Loucy (cell line): ENCODE measurements at regions not wholly inside any gene's neighbourhood (a gene's known extent, or its start where the extent isn't known, plus 50 kb on each side); places are given as distances from the start of the nearest gene placed in this dataset.

Experiments
- H2AFZ ChIP-seq: fragments of 200-600 bp; sonication (generic); 2 replicates; pipeline ENCODE4 v1.6.0; 2016; ENCODE audit warnings: antibody characterized with exemption, mild to moderate bottlenecking, low read length, moderate library complexity
- H3F3A ChIP-seq: fragments of 200-600 bp; 2 replicates; pipeline ENCODE4 v1.6.0; 2016; ENCODE audit warnings: antibody characterized with exemption, low read depth, mild to moderate bottlenecking
- H3K27me3 ChIP-seq: fragments of 200-600 bp; sonication (generic); 2 replicates; pipeline ENCODE4 v1.6.1; 2014; ENCODE audit warnings: low read length, mild to moderate bottlenecking; ENCODE audit not compliant: insufficient read depth, poor library complexity, severe bottlenecking
- H3K36me3 ChIP-seq: fragments of 200-600 bp; sonication (generic); 2 replicates; pipeline ENCODE4 v1.6.1; 2016; ENCODE audit warnings: low read length; ENCODE audit not compliant: insufficient read depth
- H3K4me1 ChIP-seq: fragments of 200-600 bp; sonication (generic); 2 replicates; pipeline ENCODE4 v1.5.1; 2014; ENCODE audit warnings: low read length, mild to moderate bottlenecking; ENCODE audit not compliant: insufficient read depth, poor library complexity, severe bottlenecking
- H3K4me2 ChIP-seq: fragments of 200-600 bp; sonication (generic); 2 replicates; pipeline ENCODE4 v1.6.0; 2014; ENCODE audit warnings: antibody characterized with exemption, low read length, low read depth, mild to moderate bottlenecking; ENCODE audit not compliant: poor library complexity, severe bottlenecking
- H3K4me3 ChIP-seq: fragments of 200-600 bp; sonication (generic); 2 replicates; pipeline ENCODE4 v1.5.1; 2014; ENCODE audit warnings: low read length, mild to moderate bottlenecking, mixed read lengths; ENCODE audit not compliant: poor library complexity, severe bottlenecking
- H3K79me2 ChIP-seq: fragments of 200-600 bp; sonication (generic); 2 replicates; pipeline ENCODE4 v1.6.1; 2014; ENCODE audit warnings: low read length; ENCODE audit not compliant: insufficient read depth
- H3K9ac ChIP-seq: fragments of 200-600 bp; sonication (generic); 2 replicates; pipeline ENCODE4 v1.6.0; 2014; ENCODE audit warnings: mild to moderate bottlenecking, low read depth, low read length, moderate library complexity; ENCODE audit not compliant: poor library complexity, severe bottlenecking
- H3K9me2 ChIP-seq: fragments of 200-600 bp; sonication (generic); replicated peaks from 2 replicates; pipeline ENCODE4 v1.6.1; 2016; ENCODE audit warnings: low read depth, low read length, mixed read lengths
- H3K9me3 ChIP-seq: fragments of 200-600 bp; sonication (generic); 2 replicates; pipeline ENCODE4 v1.6.1; 2014; ENCODE audit warnings: mild to moderate bottlenecking, antibody characterized with exemption, low read length, low read depth; ENCODE audit not compliant: insufficient read depth
- H4K20me1 ChIP-seq: fragments of 200-600 bp; sonication (generic); 2 replicates; pipeline ENCODE4 v1.6.0; 2014; ENCODE audit warnings: antibody characterized with exemption, low read length, mild to moderate bottlenecking; ENCODE audit not compliant: insufficient read depth, poor library complexity, severe bottlenecking
- EZH2phosphoT487 ChIP-seq: fragments of 200-600 bp; IDR thresholded peaks from 2 replicates; pipeline ENCODE4 v1.6.1; 2018; ENCODE audit warnings: antibody characterized with exemption, mild to moderate bottlenecking, moderate library complexity, borderline replicate concordance
- TF ChIP-seq, protein P1 (sequence below): fragments of 200-600 bp; sonication (generic); conservative IDR thresholded peaks from 2 replicates; pipeline ENCODE4 v1.5.1; 2014; ENCODE audit warnings: mild to moderate bottlenecking, antibody characterized with exemption, low read length

DNA sequence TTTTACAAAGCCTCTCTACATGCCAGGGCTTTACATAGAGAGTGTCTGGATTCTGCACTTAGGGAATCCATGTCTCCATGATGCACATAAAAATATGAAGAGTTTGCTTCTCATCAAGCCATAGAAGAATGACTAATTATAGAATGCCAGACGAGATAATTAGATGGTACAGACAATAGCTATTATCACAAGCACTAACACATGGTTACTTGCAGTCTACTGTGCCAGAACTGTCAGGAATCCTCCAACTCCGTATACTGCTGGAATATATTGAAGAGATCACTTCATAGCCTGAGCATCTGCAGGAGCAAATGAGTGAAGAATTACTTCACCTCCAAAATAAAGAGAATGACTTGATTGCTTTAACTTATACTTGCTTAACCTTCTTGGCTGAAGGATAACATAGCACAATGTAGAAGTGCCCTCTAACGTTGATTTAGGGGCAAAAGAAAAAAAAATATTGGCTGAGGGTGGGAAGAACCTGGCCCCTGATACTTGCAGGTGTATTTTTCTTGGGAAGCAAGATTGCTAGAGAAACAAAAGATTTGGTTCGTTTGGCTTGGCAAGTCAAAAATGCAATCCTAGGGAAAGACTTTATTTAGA, 272.8 kb upstream of the FAR2 start:
- H3K4me2 ChIP-seq = no peak overlapping the region
- no peaks in the 10 kb centered on the region for H3K79me2 ChIP-seq
- no peak overlapping the region for H2AFZ ChIP-seq
- H3K4me3 ChIP-seq = no peak overlapping the region
- no peak overlapping the region for H3K9ac ChIP-seq
- peaks cover 18% of the 10 kb centered on the region for H3K4me1 ChIP-seq
- no peaks in the 10 kb centered on the region for H3K27me3 ChIP-seq
- no peaks in the 10 kb centered on the region for H3K36me3 ChIP-seq
- H4K20me1 ChIP-seq = no peaks in the 10 kb centered on the region
- peaks cover 4% of the 10 kb centered on the region for H3F3A ChIP-seq
- H3K9me3 ChIP-seq = no peaks in the 10 kb centered on the region
- TF ChIP-seq, protein P1, sequence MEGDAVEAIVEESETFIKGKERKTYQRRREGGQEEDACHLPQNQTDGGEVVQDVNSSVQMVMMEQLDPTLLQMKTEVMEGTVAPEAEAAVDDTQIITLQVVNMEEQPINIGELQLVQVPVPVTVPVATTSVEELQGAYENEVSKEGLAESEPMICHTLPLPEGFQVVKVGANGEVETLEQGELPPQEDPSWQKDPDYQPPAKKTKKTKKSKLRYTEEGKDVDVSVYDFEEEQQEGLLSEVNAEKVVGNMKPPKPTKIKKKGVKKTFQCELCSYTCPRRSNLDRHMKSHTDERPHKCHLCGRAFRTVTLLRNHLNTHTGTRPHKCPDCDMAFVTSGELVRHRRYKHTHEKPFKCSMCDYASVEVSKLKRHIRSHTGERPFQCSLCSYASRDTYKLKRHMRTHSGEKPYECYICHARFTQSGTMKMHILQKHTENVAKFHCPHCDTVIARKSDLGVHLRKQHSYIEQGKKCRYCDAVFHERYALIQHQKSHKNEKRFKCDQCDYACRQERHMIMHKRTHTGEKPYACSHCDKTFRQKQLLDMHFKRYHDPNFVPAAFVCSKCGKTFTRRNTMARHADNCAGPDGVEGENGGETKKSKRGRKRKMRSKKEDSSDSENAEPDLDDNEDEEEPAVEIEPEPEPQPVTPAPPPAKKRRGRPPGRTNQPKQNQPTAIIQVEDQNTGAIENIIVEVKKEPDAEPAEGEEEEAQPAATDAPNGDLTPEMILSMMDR = no peak; the same call in 1 of the 2 replicates
- TF ChIP-seq EZH2phosphoT487 = no peak
- no peaks in the 10 kb centered on the region for H3K9me2 ChIP-seq

DNA sequence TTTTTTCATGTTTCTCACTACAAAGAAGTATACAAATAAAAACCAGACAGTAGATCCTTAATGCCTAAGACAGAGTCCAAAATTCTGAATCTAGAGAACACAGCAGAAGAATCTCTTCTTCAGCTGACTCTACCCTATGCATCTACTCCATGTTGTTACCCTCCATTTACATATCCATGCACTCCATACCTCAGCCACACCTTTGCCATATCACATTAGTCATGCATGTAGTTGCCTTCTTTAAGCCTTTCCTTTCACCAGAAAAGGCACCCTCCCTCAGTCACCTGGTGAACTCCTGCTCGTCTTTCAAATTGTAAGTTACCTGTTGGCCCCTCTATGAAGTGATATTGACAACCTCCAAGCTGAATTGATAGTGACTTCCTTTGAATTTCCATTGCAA, 271.2 kb upstream of the FAR2 start:
- Histone ChIP-seq H3K9me3 (no peaks in the 10 kb centered on the region), H4K20me1 (no peaks in the 10 kb centered on the region), H3K9me2 (no peaks in the 10 kb centered on the region), H3K4me3 (no peak overlapping the region), H3K9ac (no peak overlapping the region), H3K36me3 (no peaks in the 10 kb centered on the region), H2AFZ (no peak overlapping the region), H3K4me2 (no peak overlapping the region), H3F3A (no peaks in the 10 kb centered on the region), H3K79me2 (no peaks in the 10 kb centered on the region), H3K4me1 (peaks cover 11% of the 10 kb centered on the region), H3K27me3 (no peaks in the 10 kb centered on the region)
- TF ChIP-seq, protein P1 = no peak
- no peak for TF ChIP-seq EZH2phosphoT487

DNA sequence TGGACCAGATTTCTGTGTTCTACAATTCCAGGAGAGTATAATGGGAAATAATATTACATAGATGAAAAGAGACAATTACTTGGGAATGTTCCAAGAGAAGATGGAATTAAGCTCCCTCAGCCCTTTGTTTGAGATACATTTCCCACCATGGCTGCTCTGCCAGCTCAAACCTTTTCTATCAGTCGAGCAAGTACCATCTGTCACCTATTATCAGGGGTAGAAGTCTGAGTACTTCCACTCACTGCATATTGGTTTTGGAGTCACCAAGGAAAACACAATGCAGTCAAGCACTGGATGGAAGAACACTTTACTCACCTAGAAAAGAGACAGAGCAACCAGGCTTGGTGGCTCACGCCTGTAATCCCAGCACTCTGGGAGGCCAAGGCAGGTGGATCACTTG, 270.4 kb upstream of the FAR2 start:
- H3K4me2 ChIP-seq = no peak overlapping the region
- no peaks in the 10 kb centered on the region for H3K27me3 ChIP-seq
- no peaks in the 10 kb centered on the region for H3K9me2 ChIP-seq
- no peak for TF ChIP-seq EZH2phosphoT487
- TF ChIP-seq, protein P1 = no peak
- H3K4me3 ChIP-seq = no peak overlapping the region
- no peaks in the 10 kb centered on the region for H3K36me3 ChIP-seq
- peaks cover 11% of the 10 kb centered on the region for H3K4me1 ChIP-seq
- no peaks in the 10 kb centered on the region for H3K9me3 ChIP-seq
- no peak overlapping the region for H3K9ac ChIP-seq
- H4K20me1 ChIP-seq = no peaks in the 10 kb centered on the region
- H3K79me2 ChIP-seq = no peaks in the 10 kb centered on the region
- H3F3A ChIP-seq = no peaks in the 10 kb centered on the region
- no peak overlapping the region for H2AFZ ChIP-seq
